ENCODE measurements at regions not wholly inside any gene's neighbourhood (a gene's known extent, or its start where the extent isn't known, plus 50 kb on each side); places are given as distances from the start of the nearest gene placed in this dataset.

DNA sequence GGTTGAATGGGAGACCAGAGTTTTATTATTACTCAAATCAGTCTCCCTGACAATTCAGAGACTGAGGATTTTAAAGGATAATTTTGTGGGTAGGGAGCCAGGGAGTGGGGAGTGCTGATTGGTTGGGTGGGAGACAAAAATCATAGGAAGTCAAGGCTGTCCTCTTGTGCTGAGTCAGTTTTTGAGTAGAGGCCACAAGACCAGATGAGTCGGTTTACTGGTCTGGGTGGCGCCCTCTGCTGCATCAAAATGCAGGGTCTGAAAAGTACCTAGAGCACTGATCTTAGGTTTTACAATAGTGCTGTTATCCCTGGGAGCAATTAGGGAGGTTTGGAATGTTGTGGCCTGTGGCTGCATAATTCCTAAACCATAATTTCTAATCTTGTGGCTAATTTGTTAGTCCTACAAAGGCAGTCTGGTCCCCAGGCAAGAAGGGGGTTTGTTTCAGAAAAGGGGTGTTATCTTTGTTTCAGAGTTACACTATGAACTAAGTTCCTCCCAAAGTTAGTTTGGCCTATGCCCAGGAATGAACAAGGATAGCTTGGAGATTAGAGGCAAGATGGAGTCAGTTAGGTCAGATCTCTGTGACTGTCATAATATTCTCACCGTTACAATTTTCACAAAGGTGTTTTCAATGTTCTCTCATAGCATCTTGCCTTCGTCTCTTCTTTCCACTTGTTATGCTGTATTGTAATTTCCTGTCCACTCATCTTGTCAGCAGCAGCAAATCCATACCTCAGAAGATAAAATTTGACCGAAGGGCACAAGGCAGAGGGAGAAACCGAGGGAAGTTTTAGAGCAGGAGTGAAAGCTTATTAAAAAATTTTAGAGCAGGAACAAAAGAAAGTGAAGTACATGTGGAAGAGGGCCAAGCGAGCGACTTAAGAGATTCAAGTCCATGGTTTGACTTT, 59.2 kb upstream of the CLINT1 start:
- Mint-ChIP-seq H3K27me3 (ENCODE audit: low read depth) (no peaks in the 10 kb centered on the region), H3K36me3 (ENCODE audit: low read depth) (no peaks in the 10 kb centered on the region), H3K4me1 (peaks cover 30% of the 10 kb centered on the region), H3K9me3 (no peaks in the 10 kb centered on the region), H3K27ac (ENCODE audit: unreplicated experiment) (no peak overlapping the region), H3K4me3 (no peak overlapping the region)
- peak; percentile 47 for DNase-seq (ENCODE audit: low read depth, low spot score)
- TF ChIP-seq CTCF (conservative IDR thresholded peaks at IDR 0.05), result peak; percentile 66

DNA sequence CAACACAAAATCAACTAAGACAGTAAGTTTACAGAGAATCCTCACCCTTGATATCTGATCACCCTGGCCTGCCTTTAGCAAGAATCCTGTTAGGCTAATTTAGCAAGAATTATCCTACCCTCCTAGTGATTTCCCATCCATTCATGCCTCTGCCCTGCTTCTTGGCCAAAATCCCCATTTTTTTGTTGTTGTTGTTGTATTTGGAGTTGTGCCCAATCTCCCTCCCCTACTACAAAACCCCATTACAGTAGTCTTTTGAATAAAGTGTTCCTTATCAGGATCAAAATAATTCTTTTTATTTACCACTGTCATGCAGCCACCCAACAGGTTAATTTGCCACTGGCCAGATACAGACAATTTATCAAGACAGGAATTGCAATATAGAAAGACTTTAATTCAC, 58.5 kb upstream of the CLINT1 start:
- Mint-ChIP-seq H3K4me1 (peaks cover 37% of the 10 kb centered on the region), H3K36me3 (ENCODE audit: low read depth) (no peaks in the 10 kb centered on the region), H3K9me3 (no peaks in the 10 kb centered on the region), H3K27me3 (ENCODE audit: low read depth) (no peaks in the 10 kb centered on the region), H3K27ac (ENCODE audit: unreplicated experiment) (peak overlapping the region; percentile 24), H3K4me3 (no peak overlapping the region)
- DNase-seq (ENCODE audit: low read depth, low spot score), result no peak
- TF ChIP-seq CTCF (conservative IDR thresholded peaks at IDR 0.05), result no peak

GRCh38 chr5:157915638-157916037, 56.7 kb upstream of the CLINT1 start:
- Mint-ChIP-seq H3K4me3 (no peak overlapping the region), H3K27ac (ENCODE audit: unreplicated experiment) (no peak overlapping the region), H3K4me1 (peaks cover 30% of the 10 kb centered on the region), H3K9me3 (no peaks in the 10 kb centered on the region), H3K36me3 (ENCODE audit: low read depth) (no peaks in the 10 kb centered on the region), H3K27me3 (ENCODE audit: low read depth) (no peaks in the 10 kb centered on the region)
- DNase-seq (ENCODE audit: low read depth, low spot score), result no peak
- no peak for TF ChIP-seq CTCF (conservative IDR thresholded peaks at IDR 0.05)

DNA sequence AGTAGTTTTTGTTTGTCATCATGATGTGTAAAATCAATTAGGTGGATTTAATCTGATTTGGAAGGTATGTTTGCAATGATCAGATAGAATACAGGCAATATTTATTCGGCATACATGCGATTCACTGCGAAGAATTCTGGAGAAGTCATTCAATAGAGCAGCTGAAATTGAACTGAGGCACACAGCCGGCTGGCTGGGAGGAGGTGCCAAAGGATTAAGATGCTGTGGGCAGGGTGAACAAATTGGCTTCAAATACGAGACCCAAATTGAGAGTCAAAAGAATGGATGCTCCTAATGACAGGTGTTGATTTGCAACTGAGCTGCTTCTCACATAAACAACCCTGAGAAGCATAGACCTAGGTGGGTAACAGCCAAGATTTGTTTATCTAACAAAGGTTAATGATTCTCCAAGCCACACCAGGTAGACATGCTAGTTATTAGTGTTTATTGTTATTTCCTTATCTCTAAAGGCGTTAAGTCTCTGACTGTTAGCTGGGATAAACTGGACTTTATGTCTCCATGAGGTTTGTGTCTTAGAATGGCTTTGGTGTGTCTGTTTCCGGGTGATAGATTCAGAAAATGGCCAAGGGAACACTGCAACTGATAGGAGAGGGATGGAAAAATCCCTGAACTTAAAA, 55.3 kb upstream of the CLINT1 start:
- Mint-ChIP-seq H3K27ac (ENCODE audit: unreplicated experiment) (no peak overlapping the region), H3K4me1 (peaks cover 20% of the 10 kb centered on the region), H3K4me3 (no peak overlapping the region), H3K27me3 (ENCODE audit: low read depth) (peaks cover 2% of the 10 kb centered on the region), H3K36me3 (ENCODE audit: low read depth) (no peaks in the 10 kb centered on the region), H3K9me3 (no peaks in the 10 kb centered on the region)
- no peak for TF ChIP-seq CTCF (conservative IDR thresholded peaks at IDR 0.05)
- DNase-seq (ENCODE audit: low read depth, low spot score), result no peak

DNA sequence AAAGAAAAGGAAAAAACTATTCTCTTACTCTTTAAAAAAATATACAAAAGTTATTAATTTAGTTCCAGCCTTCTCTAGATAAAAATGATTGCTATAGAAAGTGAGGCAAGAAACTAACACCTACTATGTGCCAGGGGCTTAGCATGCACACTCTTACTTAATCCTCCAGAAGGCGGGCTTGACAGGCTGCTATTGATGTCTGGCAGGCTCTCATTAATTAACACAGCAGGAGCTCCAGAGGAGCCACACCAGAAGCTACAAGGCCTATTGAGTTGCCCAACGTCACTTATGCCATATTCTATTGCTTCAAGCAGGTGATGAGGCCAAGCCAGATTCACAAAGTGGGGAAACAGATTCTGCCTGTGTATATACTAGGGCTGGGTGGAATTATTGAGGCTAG, 54.6 kb upstream of the CLINT1 start:
- Mint-ChIP-seq H3K36me3 (ENCODE audit: low read depth) (no peaks in the 10 kb centered on the region), H3K4me3 (no peak overlapping the region), H3K9me3 (no peaks in the 10 kb centered on the region), H3K27me3 (ENCODE audit: low read depth) (peaks cover 2% of the 10 kb centered on the region), H3K27ac (ENCODE audit: unreplicated experiment) (no peak overlapping the region), H3K4me1 (peaks cover 20% of the 10 kb centered on the region)
- DNase-seq (ENCODE audit: low read depth, low spot score), result no peak
- no peak for TF ChIP-seq CTCF (conservative IDR thresholded peaks at IDR 0.05)

Measured in neural crest cell (in vitro differentiated cells).